ENCODE measurements at regions not wholly inside any gene's neighbourhood (a gene's known extent, or its start where the extent isn't known, plus 50 kb on each side); places are given as distances from the start of the nearest gene placed in this dataset.

DNA sequence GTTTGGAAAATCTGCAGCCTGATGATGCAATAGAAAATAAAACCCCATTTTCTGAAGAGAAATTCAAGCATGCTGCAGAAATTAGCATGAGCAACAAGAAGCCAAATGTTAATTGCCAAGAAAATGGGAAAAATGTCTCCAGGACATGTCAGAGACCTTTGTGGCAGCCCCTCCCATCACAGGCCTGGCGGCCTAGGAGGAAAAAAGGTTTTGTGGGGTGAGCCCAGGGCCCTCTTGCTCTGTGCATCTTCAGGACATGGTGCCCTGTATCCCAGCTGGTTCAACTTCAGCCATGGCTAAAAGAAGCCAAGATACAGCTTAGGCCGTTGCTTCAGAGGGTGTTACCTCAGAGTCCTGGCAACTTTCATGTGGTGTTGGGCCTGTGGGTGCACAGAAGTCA, 775.5 kb upstream of the SEL1L start:
- Mint-ChIP-seq H3K4me3 (no peak overlapping the region), H3K4me1 (no peaks in the 10 kb centered on the region), H3K36me3 (ENCODE audit: low read depth) (peaks cover 16% of the 10 kb centered on the region; the same call in 2 of the 3 replicates), H3K27ac (no peak overlapping the region), H3K27me3 (ENCODE audit: insufficient read depth, low read depth, poor library complexity) (peaks cover 3% of the 10 kb centered on the region), H3K9me3 (peaks cover 89% of the 10 kb centered on the region)
- H2AFZ ChIP-seq: no peak overlapping the region
- no peaks in the 10 kb centered on the region for H3F3A ChIP-seq (replicated peaks; ENCODE audit: low read depth)
- H3K27ac ChIP-seq (ENCODE audit: low read depth): no peak overlapping the region
- no peak for ATAC-seq
- no peaks in the 10 kb centered on the region for H3K27me3 ChIP-seq (ENCODE audit: insufficient read depth)
- H3K4me1 ChIP-seq (ENCODE audit: insufficient read depth): no peaks in the 10 kb centered on the region
- H3K79me2 ChIP-seq (replicated peaks; ENCODE audit: insufficient read depth): no peaks in the 10 kb centered on the region
- no peak for TF ChIP-seq EZH2phosphoT487 (IDR thresholded peaks at IDR 0.05; ENCODE audit: unreplicated experiment)
- TF ChIP-seq POLR2AphosphoS5 (IDR thresholded peaks at IDR 0.05; ENCODE audit: low read depth): no peak
- no peak for TF ChIP-seq CREB1 (CRISPR knock-in tag; IDR thresholded peaks at IDR 0.05; ENCODE audit: low read depth)
- no peak for TF ChIP-seq STAT1 (IDR thresholded peaks at IDR 0.05; ENCODE audit: unreplicated experiment)
- TF ChIP-seq EZH2 (IDR thresholded peaks at IDR 0.05; ENCODE audit: low read depth, unreplicated experiment): no peak
- no peak for TF ChIP-seq JUNB (IDR thresholded peaks at IDR 0.05; ENCODE audit: unreplicated experiment)
- no peak for TF ChIP-seq ZNF331 (CRISPR knock-in tag; IDR thresholded peaks at IDR 0.05; ENCODE audit: low read depth)
- TF ChIP-seq ZNF114 (CRISPR knock-in tag; IDR thresholded peaks at IDR 0.05): no peak
- TF ChIP-seq, protein P1, sequence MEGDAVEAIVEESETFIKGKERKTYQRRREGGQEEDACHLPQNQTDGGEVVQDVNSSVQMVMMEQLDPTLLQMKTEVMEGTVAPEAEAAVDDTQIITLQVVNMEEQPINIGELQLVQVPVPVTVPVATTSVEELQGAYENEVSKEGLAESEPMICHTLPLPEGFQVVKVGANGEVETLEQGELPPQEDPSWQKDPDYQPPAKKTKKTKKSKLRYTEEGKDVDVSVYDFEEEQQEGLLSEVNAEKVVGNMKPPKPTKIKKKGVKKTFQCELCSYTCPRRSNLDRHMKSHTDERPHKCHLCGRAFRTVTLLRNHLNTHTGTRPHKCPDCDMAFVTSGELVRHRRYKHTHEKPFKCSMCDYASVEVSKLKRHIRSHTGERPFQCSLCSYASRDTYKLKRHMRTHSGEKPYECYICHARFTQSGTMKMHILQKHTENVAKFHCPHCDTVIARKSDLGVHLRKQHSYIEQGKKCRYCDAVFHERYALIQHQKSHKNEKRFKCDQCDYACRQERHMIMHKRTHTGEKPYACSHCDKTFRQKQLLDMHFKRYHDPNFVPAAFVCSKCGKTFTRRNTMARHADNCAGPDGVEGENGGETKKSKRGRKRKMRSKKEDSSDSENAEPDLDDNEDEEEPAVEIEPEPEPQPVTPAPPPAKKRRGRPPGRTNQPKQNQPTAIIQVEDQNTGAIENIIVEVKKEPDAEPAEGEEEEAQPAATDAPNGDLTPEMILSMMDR (conservative IDR thresholded peaks at IDR 0.05; ENCODE audit: low read depth in 2 of 2): no peak
- TF ChIP-seq, protein P2, sequence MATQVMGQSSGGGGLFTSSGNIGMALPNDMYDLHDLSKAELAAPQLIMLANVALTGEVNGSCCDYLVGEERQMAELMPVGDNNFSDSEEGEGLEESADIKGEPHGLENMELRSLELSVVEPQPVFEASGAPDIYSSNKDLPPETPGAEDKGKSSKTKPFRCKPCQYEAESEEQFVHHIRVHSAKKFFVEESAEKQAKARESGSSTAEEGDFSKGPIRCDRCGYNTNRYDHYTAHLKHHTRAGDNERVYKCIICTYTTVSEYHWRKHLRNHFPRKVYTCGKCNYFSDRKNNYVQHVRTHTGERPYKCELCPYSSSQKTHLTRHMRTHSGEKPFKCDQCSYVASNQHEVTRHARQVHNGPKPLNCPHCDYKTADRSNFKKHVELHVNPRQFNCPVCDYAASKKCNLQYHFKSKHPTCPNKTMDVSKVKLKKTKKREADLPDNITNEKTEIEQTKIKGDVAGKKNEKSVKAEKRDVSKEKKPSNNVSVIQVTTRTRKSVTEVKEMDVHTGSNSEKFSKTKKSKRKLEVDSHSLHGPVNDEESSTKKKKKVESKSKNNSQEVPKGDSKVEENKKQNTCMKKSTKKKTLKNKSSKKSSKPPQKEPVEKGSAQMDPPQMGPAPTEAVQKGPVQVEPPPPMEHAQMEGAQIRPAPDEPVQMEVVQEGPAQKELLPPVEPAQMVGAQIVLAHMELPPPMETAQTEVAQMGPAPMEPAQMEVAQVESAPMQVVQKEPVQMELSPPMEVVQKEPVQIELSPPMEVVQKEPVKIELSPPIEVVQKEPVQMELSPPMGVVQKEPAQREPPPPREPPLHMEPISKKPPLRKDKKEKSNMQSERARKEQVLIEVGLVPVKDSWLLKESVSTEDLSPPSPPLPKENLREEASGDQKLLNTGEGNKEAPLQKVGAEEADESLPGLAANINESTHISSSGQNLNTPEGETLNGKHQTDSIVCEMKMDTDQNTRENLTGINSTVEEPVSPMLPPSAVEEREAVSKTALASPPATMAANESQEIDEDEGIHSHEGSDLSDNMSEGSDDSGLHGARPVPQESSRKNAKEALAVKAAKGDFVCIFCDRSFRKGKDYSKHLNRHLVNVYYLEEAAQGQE (IDR thresholded peaks at IDR 0.05; ENCODE audit: unreplicated experiment): no peak
- no peak for TF ChIP-seq ETS1 (IDR thresholded peaks at IDR 0.05)
- TF ChIP-seq, protein P3, sequence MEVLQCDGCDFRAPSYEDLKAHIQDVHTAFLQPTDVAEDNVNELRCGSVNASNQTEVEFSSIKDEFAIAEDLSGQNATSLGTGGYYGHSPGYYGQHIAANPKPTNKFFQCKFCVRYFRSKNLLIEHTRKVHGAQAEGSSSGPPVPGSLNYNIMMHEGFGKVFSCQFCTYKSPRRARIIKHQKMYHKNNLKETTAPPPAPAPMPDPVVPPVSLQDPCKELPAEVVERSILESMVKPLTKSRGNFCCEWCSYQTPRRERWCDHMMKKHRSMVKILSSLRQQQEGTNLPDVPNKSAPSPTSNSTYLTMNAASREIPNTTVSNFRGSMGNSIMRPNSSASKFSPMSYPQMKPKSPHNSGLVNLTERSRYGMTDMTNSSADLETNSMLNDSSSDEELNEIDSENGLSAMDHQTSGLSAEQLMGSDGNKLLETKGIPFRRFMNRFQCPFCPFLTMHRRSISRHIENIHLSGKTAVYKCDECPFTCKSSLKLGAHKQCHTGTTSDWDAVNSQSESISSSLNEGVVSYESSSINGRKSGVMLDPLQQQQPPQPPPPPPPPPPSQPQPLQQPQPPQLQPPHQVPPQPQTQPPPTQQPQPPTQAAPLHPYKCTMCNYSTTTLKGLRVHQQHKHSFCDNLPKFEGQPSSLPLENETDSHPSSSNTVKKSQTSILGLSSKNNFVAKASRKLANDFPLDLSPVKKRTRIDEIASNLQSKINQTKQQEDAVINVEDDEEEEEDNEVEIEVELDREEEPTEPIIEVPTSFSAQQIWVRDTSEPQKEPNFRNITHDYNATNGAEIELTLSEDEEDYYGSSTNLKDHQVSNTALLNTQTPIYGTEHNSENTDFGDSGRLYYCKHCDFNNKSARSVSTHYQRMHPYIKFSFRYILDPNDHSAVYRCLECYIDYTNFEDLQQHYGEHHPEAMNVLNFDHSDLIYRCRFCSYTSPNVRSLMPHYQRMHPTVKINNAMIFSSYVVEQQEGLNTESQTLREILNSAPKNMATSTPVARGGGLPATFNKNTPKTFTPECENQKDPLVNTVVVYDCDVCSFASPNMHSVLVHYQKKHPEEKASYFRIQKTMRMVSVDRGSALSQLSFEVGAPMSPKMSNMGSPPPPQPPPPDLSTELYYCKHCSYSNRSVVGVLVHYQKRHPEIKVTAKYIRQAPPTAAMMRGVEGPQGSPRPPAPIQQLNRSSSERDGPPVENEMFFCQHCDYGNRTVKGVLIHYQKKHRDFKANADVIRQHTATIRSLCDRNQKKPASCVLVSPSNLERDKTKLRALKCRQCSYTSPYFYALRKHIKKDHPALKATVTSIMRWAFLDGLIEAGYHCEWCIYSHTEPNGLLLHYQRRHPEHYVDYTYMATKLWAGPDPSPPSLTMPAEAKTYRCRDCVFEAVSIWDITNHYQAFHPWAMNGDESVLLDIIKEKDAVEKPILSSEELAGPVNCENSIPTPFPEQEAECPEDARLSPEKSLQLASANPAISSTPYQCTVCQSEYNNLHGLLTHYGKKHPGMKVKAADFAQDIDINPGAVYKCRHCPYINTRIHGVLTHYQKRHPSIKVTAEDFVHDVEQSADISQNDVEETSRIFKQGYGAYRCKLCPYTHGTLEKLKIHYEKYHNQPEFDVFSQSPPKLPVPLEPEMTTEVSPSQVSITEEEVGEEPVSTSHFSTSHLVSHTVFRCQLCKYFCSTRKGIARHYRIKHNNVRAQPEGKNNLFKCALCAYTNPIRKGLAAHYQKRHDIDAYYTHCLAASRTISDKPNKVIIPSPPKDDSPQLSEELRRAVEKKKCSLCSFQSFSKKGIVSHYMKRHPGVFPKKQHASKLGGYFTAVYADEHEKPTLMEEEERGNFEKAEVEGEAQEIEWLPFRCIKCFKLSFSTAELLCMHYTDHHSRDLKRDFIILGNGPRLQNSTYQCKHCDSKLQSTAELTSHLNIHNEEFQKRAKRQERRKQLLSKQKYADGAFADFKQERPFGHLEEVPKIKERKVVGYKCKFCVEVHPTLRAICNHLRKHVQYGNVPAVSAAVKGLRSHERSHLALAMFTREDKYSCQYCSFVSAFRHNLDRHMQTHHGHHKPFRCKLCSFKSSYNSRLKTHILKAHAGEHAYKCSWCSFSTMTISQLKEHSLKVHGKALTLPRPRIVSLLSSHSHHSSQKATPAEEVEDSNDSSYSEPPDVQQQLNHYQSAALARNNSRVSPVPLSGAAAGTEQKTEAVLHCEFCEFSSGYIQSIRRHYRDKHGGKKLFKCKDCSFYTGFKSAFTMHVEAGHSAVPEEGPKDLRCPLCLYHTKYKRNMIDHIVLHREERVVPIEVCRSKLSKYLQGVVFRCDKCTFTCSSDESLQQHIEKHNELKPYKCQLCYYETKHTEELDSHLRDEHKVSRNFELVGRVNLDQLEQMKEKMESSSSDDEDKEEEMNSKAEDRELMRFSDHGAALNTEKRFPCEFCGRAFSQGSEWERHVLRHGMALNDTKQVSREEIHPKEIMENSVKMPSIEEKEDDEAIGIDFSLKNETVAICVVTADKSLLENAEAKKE (CRISPR knock-in tag; IDR thresholded peaks at IDR 0.05): no peak
- TF ChIP-seq NANOG (IDR thresholded peaks at IDR 0.05; ENCODE audit: borderline replicate concordance): no peak
- DNase-seq (ENCODE audit: low spot score): no peak
- no peaks in the 10 kb centered on the region for H3K9me2 ChIP-seq (ENCODE audit: insufficient read depth)
- H4K20me1 ChIP-seq (replicated peaks; ENCODE audit: insufficient read depth): no peaks in the 10 kb centered on the region
- H3K4me2 ChIP-seq: no peak overlapping the region
- H3K4me3 ChIP-seq: no peak overlapping the region
- H3K36me3 ChIP-seq (ENCODE audit: insufficient read depth): no peaks in the 10 kb centered on the region

Data from GM23338 (cell line).